Rectal smooth muscle tissue (tissue), 1 donor: ENCODE measurements at regions not wholly inside any gene's neighbourhood (a gene's known extent, or its start where the extent isn't known, plus 50 kb on each side); places are given as distances from the start of the nearest gene placed in this dataset.

ENCODE experiments used
- H3K27ac ChIP-seq: one replicate; pipeline ENCODE4 v1.7.0; 2013; ENCODE audit warnings: low read depth, low read length, inconsistent platforms
- H3K27me3 ChIP-seq: one replicate; pipeline ENCODE4 v1.7.0; 2013; ENCODE audit warnings: low read length; ENCODE audit not compliant: control insufficient read depth, insufficient read depth
- H3K36me3 ChIP-seq: one replicate; pipeline ENCODE4 v1.7.0; 2013; ENCODE audit warnings: low read length; ENCODE audit not compliant: control insufficient read depth, insufficient read depth
- H3K4me1 ChIP-seq: one replicate; pipeline ENCODE4 v1.7.0; 2013; ENCODE audit warnings: low read length; ENCODE audit not compliant: control insufficient read depth, insufficient read depth
- H3K4me3 ChIP-seq: one replicate; pipeline ENCODE4 v1.7.0; 2013; ENCODE audit warnings: low read length
- H3K9ac ChIP-seq: one replicate; pipeline ENCODE4 v1.7.0; 2013; ENCODE audit warnings: low read length

DNA sequence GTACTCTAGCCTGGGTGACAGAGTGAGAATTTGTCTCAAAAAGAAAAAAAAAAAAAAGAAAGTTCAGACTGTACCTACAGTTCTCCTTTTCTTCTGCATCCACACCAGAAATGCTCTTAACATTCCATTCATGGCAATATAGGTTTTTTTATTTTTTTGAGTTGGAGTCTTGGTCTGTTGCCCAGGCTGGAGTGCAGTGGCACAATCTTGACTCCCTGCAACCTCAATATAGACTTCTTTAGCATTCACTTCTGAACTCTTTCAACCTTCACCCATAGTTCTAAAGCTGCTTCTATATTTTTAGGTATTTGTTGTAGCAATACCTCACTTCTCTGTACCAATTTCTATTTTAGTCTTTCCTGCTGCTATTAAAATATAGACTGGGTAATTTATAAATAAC is 1095.7 kb downstream of the FLRT2 start:
- H3K27ac ChIP-seq = no peak overlapping the region

DNA sequence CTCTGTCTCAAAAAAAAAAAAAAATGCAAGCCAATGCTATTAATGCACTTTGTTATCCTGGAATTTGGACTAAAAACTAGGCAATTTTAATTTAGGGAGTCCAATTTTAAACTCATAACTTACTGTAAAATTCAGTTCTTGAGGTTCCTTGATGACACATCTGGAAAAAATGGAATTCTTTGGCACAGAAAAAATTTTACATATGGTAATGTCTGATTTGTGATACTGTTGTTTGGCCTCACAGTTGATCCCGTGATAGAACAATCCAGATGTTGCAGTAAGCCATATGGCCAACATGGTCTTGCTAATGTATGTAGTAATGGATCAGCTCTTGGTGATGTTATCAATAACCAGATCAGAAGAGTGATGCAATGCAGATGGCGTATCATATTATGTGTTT is 1089.8 kb downstream of the FLRT2 start:
- no peaks in the 10 kb centered on the region for H3K36me3 ChIP-seq
- no peak overlapping the region for H3K27ac ChIP-seq
- H3K4me3 ChIP-seq = no peak overlapping the region
- no peaks in the 10 kb centered on the region for H3K27me3 ChIP-seq
- no peaks in the 10 kb centered on the region for H3K4me1 ChIP-seq
- no peak overlapping the region for H3K9ac ChIP-seq

More for the DNA sequence above, 1095.7 kb downstream of the FLRT2 start:
- Histone ChIP-seq H3K9ac (no peak overlapping the region), H3K27me3 (no peaks in the 10 kb centered on the region), H3K4me3 (no peak overlapping the region), H3K4me1 (no peaks in the 10 kb centered on the region), H3K36me3 (no peaks in the 10 kb centered on the region)

DNA sequence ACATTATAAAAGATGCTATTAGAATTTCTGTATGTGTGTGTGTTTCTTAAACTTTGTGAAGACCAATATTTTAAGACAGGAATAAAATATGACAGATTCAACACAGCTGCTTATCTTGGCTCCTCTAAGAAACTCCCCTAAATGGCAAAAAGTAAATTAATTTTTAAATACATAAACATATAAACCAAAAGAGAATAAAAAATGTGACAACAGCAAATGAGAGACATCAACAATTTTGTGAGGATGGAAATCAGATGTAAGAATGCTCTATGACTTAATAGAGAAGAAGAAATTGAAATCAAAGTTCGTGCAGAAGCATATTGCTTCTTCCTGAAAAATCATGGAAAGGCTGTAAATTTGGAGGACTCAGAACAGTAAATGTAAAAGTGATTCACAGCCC is 1083.8 kb downstream of the FLRT2 start:
- H3K4me3 ChIP-seq = no peak overlapping the region
- no peaks in the 10 kb centered on the region for H3K36me3 ChIP-seq
- no peak overlapping the region for H3K9ac ChIP-seq
- no peaks in the 10 kb centered on the region for H3K4me1 ChIP-seq
- H3K27ac ChIP-seq = no peak overlapping the region
- H3K27me3 ChIP-seq = no peaks in the 10 kb centered on the region

DNA sequence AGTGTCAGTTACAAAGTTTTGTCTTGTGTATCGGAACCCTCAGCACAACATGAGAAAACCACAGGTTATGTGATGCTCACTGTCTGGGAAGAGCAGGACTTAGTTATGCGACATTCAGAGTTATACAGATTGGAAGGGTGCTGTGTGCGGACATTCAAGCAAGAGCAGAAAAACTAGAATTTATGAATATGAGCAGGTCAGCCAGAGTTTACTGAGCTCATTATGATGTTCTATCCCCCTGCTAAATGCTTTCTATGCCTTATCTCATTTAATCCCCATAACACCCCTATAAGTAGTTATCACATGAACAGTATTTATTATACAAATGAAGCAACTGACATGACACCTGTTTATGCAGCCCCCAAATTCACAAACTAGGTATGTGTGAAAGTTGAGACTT is 1083.2 kb downstream of the FLRT2 start:
- Histone ChIP-seq H3K4me1 (no peaks in the 10 kb centered on the region), H3K27ac (no peak overlapping the region), H3K27me3 (no peaks in the 10 kb centered on the region), H3K9ac (no peak overlapping the region), H3K4me3 (no peak overlapping the region), H3K36me3 (no peaks in the 10 kb centered on the region)

DNA sequence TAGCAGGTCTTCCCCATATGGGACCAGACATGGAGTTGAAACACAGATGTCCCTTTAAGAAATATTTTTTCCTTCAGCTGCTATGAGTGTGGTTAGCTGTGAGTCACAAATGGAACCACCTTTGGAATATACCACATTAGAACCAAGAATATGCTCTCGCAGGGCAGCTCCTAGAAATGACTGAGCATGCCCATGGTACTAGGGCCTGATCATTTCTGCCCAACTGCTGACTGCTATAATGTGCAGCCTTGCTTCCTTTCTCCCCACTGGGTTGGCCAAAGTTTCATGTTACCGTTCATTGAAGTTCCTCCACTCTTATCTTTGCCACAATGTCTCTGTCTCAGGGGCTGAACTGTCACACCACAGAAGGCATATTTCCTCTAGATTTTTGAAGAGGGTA is 1074.6 kb downstream of the FLRT2 start:
- H3K27me3 ChIP-seq = no peaks in the 10 kb centered on the region
- H3K4me1 ChIP-seq = no peaks in the 10 kb centered on the region
- no peak overlapping the region for H3K27ac ChIP-seq
- no peaks in the 10 kb centered on the region for H3K36me3 ChIP-seq
- H3K9ac ChIP-seq = no peak overlapping the region
- H3K4me3 ChIP-seq = no peak overlapping the region

DNA sequence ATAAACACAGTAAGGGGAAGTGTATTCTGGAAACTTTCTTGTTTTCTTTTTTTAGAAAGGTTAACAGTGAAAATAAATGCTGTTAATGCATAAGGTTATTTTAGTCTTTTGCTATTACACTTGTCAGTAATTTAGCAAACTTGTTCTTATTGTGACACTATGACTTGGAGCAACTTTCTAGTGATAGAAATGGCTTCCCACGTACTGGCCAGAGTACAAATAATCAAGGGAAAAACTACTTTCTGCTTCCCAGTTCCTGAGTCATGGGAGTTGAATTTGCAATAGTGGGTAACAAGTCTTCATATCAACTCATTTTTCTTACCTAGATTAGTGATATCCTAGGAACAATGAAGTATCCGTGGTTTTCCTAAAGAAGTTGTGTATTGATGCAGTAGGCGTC is 1072.3 kb downstream of the FLRT2 start:
- Histone ChIP-seq H3K27ac (no peak overlapping the region), H3K9ac (no peak overlapping the region), H3K4me3 (no peak overlapping the region), H3K36me3 (no peaks in the 10 kb centered on the region), H3K4me1 (no peaks in the 10 kb centered on the region), H3K27me3 (no peaks in the 10 kb centered on the region)

DNA sequence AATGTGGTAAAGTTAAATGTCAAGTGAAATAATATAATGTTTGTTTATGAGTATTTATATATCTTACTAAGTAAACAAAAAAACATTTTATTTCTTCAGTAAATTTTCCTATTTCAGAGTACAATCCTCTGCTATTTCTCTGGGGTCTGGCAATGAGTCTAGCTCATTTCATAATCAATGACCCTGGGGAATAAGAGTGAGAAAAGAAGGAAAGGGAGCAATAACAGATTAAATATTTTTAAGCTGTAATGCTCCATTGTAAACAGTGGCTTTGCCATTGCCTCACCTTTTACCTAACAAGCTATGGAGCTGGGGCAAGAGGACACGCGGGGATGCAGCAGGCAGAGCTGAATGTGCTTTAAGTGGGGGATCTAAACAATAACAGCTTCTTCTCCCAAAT is 1071.9 kb downstream of the FLRT2 start:
- Histone ChIP-seq H3K4me1 (no peaks in the 10 kb centered on the region), H3K27ac (no peak overlapping the region), H3K9ac (no peak overlapping the region), H3K27me3 (no peaks in the 10 kb centered on the region), H3K36me3 (no peaks in the 10 kb centered on the region), H3K4me3 (no peak overlapping the region)

DNA sequence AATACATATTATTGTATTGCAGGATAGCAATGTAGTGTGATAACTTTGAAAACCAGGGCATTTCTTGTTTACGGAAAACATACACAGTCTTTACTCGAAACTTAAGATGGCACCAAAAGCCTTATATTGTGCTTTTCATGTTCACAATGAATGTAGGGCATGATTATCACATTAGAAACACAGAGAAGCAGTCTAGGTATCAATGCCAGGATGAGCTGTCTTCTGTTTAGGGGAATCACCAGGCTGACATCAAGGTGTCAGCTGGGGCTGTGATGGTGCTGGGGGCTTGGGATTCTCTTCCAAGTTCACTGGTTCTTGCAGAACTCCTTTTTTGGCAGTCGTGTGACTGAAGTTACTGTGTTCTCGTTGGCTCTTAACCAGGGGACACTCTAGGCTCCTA is 1067.3 kb downstream of the FLRT2 start:
- Histone ChIP-seq H3K27ac (no peak overlapping the region), H3K27me3 (no peaks in the 10 kb centered on the region), H3K4me3 (no peak overlapping the region), H3K9ac (no peak overlapping the region), H3K4me1 (no peaks in the 10 kb centered on the region), H3K36me3 (no peaks in the 10 kb centered on the region)

DNA sequence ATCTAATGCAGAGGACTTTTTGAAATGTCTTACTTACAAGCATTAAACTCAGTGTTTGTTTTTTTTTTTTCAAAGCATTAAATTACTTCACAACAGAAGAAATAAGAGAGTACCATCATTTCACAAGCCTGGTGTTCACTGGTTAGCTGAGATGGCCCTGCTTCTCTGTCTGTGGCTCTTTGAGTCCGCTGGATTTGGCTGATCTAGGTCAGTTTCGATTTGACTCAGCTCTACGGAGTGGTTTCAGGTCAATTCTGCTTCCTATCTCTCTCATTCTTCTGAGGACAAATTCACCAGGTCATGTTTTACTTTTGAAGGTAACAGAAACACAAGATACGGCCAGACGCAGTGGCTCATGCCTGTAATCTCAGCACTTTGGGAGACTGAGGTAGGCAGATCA is 1066.1 kb downstream of the FLRT2 start:
- Histone ChIP-seq H3K9ac (no peak overlapping the region), H3K4me3 (no peak overlapping the region), H3K4me1 (no peaks in the 10 kb centered on the region), H3K27me3 (no peaks in the 10 kb centered on the region), H3K27ac (no peak overlapping the region), H3K36me3 (no peaks in the 10 kb centered on the region)

DNA sequence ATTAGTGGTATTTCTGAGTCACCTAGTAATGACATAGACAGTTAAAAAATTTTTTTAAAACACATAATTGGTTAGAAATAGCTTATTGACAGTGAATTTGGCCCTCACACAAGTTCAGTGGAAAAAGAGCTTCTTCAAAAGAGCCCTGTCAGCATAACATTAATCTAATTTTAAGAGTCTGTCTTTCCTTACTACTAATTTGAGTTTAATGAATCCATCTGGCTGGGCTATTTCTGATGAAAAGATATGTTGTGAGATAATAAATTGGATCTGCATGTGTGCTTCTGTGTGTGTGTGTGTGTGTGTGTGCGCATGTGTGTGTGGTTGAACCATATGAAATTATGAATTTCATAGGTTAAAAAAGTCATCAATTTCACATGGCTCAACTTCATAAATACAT is 1045.2 kb downstream of the FLRT2 start:
- no peaks in the 10 kb centered on the region for H3K27me3 ChIP-seq
- no peaks in the 10 kb centered on the region for H3K36me3 ChIP-seq
- H3K9ac ChIP-seq = no peak overlapping the region
- H3K4me3 ChIP-seq = no peak overlapping the region
- H3K4me1 ChIP-seq = no peaks in the 10 kb centered on the region
- no peak overlapping the region for H3K27ac ChIP-seq

DNA sequence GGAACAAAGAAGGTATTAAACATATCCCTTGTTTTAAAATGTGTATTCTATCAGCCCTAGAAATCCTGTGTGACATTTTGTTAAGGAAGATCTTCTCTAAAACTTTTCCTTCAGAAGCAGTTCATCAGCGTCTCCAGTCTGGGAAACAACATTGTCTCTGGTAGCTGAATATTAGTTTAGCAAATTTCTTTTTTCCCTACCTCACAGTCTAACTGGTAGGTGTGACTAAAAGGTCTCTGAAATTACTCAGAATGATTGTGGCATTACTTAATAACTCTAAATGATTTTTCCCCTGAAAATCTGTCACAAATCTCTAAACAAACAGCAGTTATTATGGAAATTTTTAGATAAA is 1044.8 kb downstream of the FLRT2 start:
- Histone ChIP-seq H3K4me1 (no peaks in the 10 kb centered on the region), H3K27ac (no peak overlapping the region), H3K27me3 (no peaks in the 10 kb centered on the region), H3K4me3 (no peak overlapping the region), H3K36me3 (no peaks in the 10 kb centered on the region), H3K9ac (no peak overlapping the region)

DNA sequence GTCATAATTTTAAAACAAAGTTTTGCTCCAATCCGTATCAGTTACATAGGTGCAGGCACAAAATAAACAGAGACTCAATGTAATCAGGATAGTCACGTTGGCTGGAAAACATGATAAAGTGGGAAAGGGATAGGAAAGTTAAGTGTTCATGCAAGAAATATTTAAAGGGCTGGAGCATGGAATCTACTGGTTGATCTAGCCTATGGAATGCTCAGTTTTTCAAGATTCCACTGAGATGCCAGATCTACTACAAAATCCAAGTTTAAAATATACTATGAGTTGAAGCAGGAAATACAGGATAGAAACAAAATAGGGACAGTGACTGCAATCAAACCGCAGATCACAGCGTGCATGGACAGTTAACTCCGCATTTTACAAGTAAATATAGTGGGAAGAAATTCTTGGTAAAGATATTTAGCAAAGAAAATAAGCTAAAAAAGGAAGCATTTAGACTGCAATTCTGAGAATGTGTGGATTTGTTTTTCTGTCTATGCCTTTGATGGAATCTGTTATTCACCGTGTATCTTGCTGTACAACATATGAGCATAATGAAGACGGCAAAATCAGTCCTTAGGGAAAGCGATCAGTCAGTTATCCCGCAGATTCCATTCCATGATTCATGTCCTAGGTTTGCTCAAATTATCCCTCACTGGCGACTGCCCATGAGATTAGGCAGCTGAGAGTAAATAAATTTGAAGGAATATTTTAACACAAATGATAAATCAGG is 1044.3 kb downstream of the FLRT2 start:
- H3K36me3 ChIP-seq = no peaks in the 10 kb centered on the region
- no peak overlapping the region for H3K27ac ChIP-seq
- no peaks in the 10 kb centered on the region for H3K4me1 ChIP-seq
- no peak overlapping the region for H3K9ac ChIP-seq
- H3K27me3 ChIP-seq = no peaks in the 10 kb centered on the region
- H3K4me3 ChIP-seq = no peak overlapping the region

DNA sequence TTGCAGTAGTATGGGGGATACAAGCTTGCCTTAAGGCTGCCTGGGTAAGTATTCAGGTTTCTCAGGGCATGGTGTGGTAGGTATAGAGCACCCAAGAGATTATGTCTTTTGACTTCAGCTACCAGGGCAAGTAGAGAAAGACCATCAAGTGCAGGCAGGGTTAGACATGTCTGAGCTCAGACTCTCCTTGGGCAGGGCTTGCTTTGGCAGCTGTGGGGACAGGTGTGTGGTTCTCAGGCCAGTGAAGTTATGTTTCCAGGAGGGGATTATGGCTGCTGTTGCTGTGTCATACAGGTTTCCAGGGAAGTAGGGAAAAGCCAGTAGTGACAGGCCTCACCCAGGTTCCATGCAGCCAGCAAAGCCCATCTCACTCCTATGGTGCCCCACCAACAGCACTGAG is 1040.4 kb downstream of the FLRT2 start:
- no peaks in the 10 kb centered on the region for H3K4me1 ChIP-seq
- H3K27me3 ChIP-seq = no peaks in the 10 kb centered on the region
- no peaks in the 10 kb centered on the region for H3K36me3 ChIP-seq
- H3K9ac ChIP-seq = no peak overlapping the region
- no peak overlapping the region for H3K27ac ChIP-seq
- H3K4me3 ChIP-seq = no peak overlapping the region
